Smooth muscle cell (in vitro differentiated cells): ENCODE measurements at regions not wholly inside any gene's neighbourhood (a gene's known extent, or its start where the extent isn't known, plus 50 kb on each side); places are given as distances from the start of the nearest gene placed in this dataset.

Experiments
- DNase-seq: peaks from one replicate; lab custom pipeline; 2025; ENCODE audit not compliant: unreplicated experiment; lab: John Stamatoyannopoulos, UW
- H2AFZ ChIP-seq: fragments of 200-600 bp; sonication (generic); 2 replicates; pipeline ENCODE4 v1.6.0; 2016; ENCODE audit warnings: antibody characterized with exemption, low read depth, mild to moderate bottlenecking
- H3F3A ChIP-seq: fragments of 200-600 bp; sonication (generic); 2 replicates; pipeline ENCODE4 v1.6.0; 2017; ENCODE audit warnings: antibody characterized with exemption, low read depth
- H3K27ac ChIP-seq: fragments of 200-600 bp; sonication (generic); 2 replicates; pipeline ENCODE4 v1.5.1; 2016; ENCODE audit warnings: low read depth, mild to moderate bottlenecking
- H3K27me3 ChIP-seq: fragments of 200-600 bp; sonication (generic); 2 replicates; pipeline ENCODE4 v1.6.1; 2016; ENCODE audit warnings: low read depth, mild to moderate bottlenecking
- H3K36me3 ChIP-seq: fragments of 200-600 bp; sonication (generic); 2 replicates; pipeline ENCODE4 v1.5.1; 2016; ENCODE audit warnings: low read depth
- H3K4me1 ChIP-seq: fragments of 200-600 bp; sonication (generic); 2 replicates; pipeline ENCODE4 v1.5.1; 2016; ENCODE audit warnings: low read depth
- H3K4me2 ChIP-seq: fragments of 200-600 bp; sonication (generic); 2 replicates; pipeline ENCODE4 v1.6.0; 2016; ENCODE audit warnings: mild to moderate bottlenecking
- H3K4me3 ChIP-seq: fragments of 200-600 bp; sonication (generic); 2 replicates; pipeline ENCODE4 v1.5.1; 2016; ENCODE audit warnings: mild to moderate bottlenecking
- H3K79me2 ChIP-seq: fragments of 200-600 bp; sonication (generic); 2 replicates; pipeline ENCODE4 v1.6.0; 2016; ENCODE audit warnings: low read depth, mild to moderate bottlenecking
- H3K9ac ChIP-seq: fragments of 200-600 bp; sonication (generic); 2 replicates; pipeline ENCODE4 v1.6.0; 2016; ENCODE audit warnings: low read depth
- H3K9me3 ChIP-seq: fragments of 200-600 bp; sonication (generic); replicated peaks from 2 replicates; pipeline ENCODE4 v1.5.1; 2016; ENCODE audit warnings: low read depth
- H4K20me1 ChIP-seq: fragments of 200-600 bp; sonication (generic); 2 replicates; pipeline ENCODE4 v1.6.0; 2016; ENCODE audit warnings: low read depth
- WGBS: methylation state at CpG from one replicate; pipeline ENCODE4 v1.1.7; 2016; ENCODE audit warnings: low lambda C conversion rate; 5-methylcytosine and 5-hydroxymethylcytosine counted together
- TF ChIP-seq, protein P1 (sequence below): fragments of 200-600 bp; sonication (generic); IDR thresholded peaks from 2 replicates; pipeline ENCODE4 v1.5.1; 2017; ENCODE audit warnings: borderline replicate concordance, mild to moderate bottlenecking, antibody characterized with exemption; ENCODE audit not compliant: insufficient read depth, poor library complexity, severe bottlenecking

DNA sequence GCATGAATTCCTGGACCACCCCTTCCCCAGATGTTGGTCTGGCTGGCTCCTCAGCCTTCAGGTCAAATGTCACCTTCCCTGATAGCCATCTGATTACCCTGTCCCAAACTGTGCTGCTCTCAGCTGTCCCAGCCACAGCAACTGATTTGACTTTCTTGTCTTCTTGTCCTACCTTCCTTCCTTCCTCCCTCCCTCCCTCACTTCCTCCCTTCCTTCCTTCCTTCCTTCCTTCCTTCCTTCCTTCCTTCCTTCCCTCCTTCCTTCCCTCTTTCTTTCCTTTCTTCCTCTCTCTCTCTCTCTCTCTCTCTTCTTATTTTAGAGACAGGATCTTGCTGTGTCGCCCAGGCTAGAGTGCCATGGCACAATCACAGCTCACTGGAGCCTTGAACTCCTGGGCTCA lies 242.5 kb downstream of the RPS24 start:
- no peaks in the 10 kb centered on the region for H3K27me3 ChIP-seq
- no peaks in the 10 kb centered on the region for H3K36me3 ChIP-seq
- WGBS = 100% methylated on average over 1 of the region's 1 CpG

DNA sequence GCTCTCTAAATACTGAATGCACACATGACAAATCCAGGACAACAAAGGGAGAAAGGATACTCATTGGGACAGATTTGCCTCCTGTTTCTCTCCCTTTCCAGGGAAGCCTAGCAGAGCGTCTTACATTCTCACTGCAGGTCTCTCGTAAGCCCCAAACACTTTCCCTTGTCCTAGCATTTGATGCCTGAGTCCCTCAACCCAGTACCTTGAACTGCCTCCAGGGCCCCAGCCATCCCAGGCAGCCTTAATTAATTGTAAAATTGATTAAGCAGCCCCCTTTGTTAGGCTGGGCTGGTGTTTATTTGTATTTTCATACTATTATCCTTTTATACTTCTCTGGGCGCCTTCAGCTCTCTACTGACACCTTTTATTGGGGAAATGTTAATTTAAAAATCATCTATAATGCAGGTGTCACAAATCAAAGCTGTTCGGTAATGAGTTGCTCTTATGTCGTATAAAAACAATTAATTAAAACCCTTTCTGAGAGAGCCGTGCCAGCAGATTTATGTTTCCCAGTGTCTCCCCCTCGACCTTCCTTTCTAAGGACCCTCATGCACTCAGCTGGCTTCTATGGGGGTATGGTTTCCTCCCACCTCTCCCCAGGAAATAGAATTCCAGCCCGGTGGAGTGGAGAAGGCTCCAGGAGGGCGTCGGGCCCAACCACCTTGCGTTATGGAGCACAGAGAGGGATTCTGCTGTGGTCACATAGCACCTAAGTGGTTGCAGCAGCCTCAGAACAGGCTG lies 243.8 kb downstream of the RPS24 start:
- Histone ChIP-seq H3K9me3 (no peaks in the 10 kb centered on the region), H4K20me1 (no peaks in the 10 kb centered on the region), H3K4me3 (no peak overlapping the region), H3K9ac (no peak overlapping the region), H3K27ac (no peak overlapping the region), H3F3A (no peaks in the 10 kb centered on the region), H3K27me3 (no peaks in the 10 kb centered on the region), H3K36me3 (no peaks in the 10 kb centered on the region), H3K4me2 (no peak overlapping the region), H2AFZ (no peak overlapping the region), H3K4me1 (no peaks in the 10 kb centered on the region), H3K79me2 (no peaks in the 10 kb centered on the region)
- TF ChIP-seq, protein P1, sequence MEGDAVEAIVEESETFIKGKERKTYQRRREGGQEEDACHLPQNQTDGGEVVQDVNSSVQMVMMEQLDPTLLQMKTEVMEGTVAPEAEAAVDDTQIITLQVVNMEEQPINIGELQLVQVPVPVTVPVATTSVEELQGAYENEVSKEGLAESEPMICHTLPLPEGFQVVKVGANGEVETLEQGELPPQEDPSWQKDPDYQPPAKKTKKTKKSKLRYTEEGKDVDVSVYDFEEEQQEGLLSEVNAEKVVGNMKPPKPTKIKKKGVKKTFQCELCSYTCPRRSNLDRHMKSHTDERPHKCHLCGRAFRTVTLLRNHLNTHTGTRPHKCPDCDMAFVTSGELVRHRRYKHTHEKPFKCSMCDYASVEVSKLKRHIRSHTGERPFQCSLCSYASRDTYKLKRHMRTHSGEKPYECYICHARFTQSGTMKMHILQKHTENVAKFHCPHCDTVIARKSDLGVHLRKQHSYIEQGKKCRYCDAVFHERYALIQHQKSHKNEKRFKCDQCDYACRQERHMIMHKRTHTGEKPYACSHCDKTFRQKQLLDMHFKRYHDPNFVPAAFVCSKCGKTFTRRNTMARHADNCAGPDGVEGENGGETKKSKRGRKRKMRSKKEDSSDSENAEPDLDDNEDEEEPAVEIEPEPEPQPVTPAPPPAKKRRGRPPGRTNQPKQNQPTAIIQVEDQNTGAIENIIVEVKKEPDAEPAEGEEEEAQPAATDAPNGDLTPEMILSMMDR = no peak
- WGBS = 93% methylated on average over 11 of the region's 11 CpGs
- DNase-seq = no peak

More for the DNA sequence above, 242.5 kb downstream of the RPS24 start:
- TF ChIP-seq, protein P1 = no peak
- Histone ChIP-seq H3K79me2 (no peaks in the 10 kb centered on the region), H2AFZ (no peak overlapping the region), H4K20me1 (no peaks in the 10 kb centered on the region), H3K9me3 (no peaks in the 10 kb centered on the region), H3F3A (no peaks in the 10 kb centered on the region), H3K9ac (no peak overlapping the region), H3K4me1 (no peaks in the 10 kb centered on the region), H3K4me2 (no peak overlapping the region), H3K27ac (no peak overlapping the region), H3K4me3 (no peak overlapping the region)
- no peak for DNase-seq

DNA sequence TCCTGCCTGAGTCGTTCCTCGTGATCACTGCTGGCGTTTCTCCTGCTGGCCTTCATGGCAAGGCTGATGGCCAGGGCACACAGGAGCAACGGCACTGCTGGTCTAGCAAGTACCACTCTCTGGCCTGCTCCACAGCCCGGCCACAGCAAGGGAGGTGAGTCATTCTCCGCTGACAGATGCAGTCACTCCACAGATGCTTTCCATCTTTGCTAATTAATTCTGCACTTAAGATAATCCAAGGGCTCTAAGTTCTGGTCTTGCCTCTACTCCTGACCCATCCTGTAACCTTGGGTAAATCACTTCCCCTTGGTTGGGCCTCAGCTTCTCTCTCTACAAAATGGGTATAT lies 244.4 kb downstream of the RPS24 start:
- H3K9ac ChIP-seq = no peak overlapping the region
- no peaks in the 10 kb centered on the region for H3K4me1 ChIP-seq
- TF ChIP-seq, protein P1 = no peak
- H3F3A ChIP-seq = no peaks in the 10 kb centered on the region
- WGBS = 34% methylated on average over 6 of the region's 6 CpGs
- no peaks in the 10 kb centered on the region for H3K79me2 ChIP-seq
- H4K20me1 ChIP-seq = no peaks in the 10 kb centered on the region
- no peak overlapping the region for H2AFZ ChIP-seq
- no peaks in the 10 kb centered on the region for H3K27me3 ChIP-seq
- DNase-seq = no peak
- H3K4me3 ChIP-seq = no peak overlapping the region
- no peaks in the 10 kb centered on the region for H3K36me3 ChIP-seq
- H3K9me3 ChIP-seq = no peaks in the 10 kb centered on the region
- H3K4me2 ChIP-seq = no peak overlapping the region
- no peak overlapping the region for H3K27ac ChIP-seq

DNA sequence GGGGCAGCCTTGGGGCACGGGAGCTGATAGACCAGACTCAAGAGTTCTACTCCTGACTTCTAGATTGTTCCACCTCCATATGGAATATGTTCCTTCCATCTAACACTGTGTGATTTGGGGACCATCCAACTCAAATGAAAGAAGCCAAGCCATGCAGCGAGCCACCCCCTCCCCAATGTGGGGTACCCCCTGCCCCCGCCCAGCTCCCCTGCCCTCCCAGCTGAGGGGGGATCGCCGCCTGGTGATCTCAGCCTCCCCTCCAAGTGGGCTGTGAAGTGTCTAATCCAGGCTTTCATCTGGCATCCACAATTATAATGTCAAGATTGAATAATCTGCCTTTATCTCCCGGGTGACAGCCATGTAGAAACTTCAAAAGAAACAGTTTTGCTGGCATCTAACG lies 246.1 kb downstream of the RPS24 start:
- DNase-seq = no peak
- Histone ChIP-seq H3K4me1 (peaks cover 2% of the 10 kb centered on the region), H3K36me3 (no peaks in the 10 kb centered on the region), H3F3A (no peaks in the 10 kb centered on the region), H3K4me2 (no peak overlapping the region), H3K79me2 (no peaks in the 10 kb centered on the region), H2AFZ (no peak overlapping the region), H3K9me3 (no peaks in the 10 kb centered on the region), H4K20me1 (no peaks in the 10 kb centered on the region), H3K4me3 (no peak overlapping the region), H3K9ac (no peak overlapping the region), H3K27ac (no peak overlapping the region), H3K27me3 (no peaks in the 10 kb centered on the region)
- TF ChIP-seq, protein P1 = no peak
- 73% methylated on average over 7 of the region's 7 CpGs for WGBS
